K562 (cell line): ENCODE measurements at regions not wholly inside any gene's neighbourhood (a gene's known extent, or its start where the extent isn't known, plus 50 kb on each side); places are given as distances from the start of the nearest gene placed in this dataset.

Source experiments
- ATAC-seq: fragments of 200-7000 bp; cut with Tn5 transposase; 3 replicates; pipeline ENCODE4 v1.9.1; 2020; ENCODE audit warnings: moderate library complexity
- BruUV-seq: library from RNA; stranded (reverse); fragments of 400-500 nt; replicated peaks from 2 replicates; lab custom pipeline; 2021; lab: Mats Ljungman, UMichigan
- CTCF ChIA-PET: fragments of 300-600 bp; formaldehyde crosslinking; extraction: SDS; loops from one replicate; lab custom pipeline; 2021; ENCODE audit warnings: low intra/inter-chr PET ratio; lab: Yijun Ruan, JAX
- POLR2A ChIA-PET: fragments of 300-600, 350-650 bp; sonication (Branson Sonifier 250); formaldehyde crosslinking; extraction: SDS; loops from one replicate; lab custom pipeline; 2021; ENCODE audit warnings: antibody characterized with exemption, inconsistent platforms; lab: Yijun Ruan, JAX
- DNase-seq, 4 experiments: peaks; one replicate each; pipeline versions ENCODE4 v3.0.0 to v3.0.0-alpha.2; 2011 to 2018; ENCODE audit warnings: low spot score in 3 of 4, mixed read lengths in 3 of 4; ENCODE audit errors: extremely low read depth in 1 of 4
- FAIRE-seq: peaks from 2 replicates; lab custom pipeline; 2011; peaks lifted over from hg19 to GRCh38; lab: Jason Lieb, UNC
- H2AFZ ChIP-seq: 2 replicates; pipeline ENCODE4 v1.6.0; 2011; ENCODE audit warnings: low read depth, low read length, control low read depth, inconsistent platforms
- H3K27ac ChIP-seq: fragments of 200-600 bp; 3 replicates; pipeline ENCODE4 v1.8.0; 2011; ENCODE audit warnings: low read depth, mild to moderate bottlenecking, control low read depth, inconsistent platforms, low read length, moderate library complexity, mixed read lengths; ENCODE audit errors: extremely low read depth
- H3K27me3 ChIP-seq, 2 experiments: fragments of 300-600 bp in 1 of 2; 2 replicates in 1 of 2; 3 replicates in 1 of 2; pipeline versions ENCODE4 v1.6.0 to v1.8.0; 2011; ENCODE audit warnings: inconsistent platforms in 2 of 2, low read length in 2 of 2, mild to moderate bottlenecking in 1 of 2, mixed read lengths in 1 of 2, moderate library complexity in 1 of 2; ENCODE audit not compliant: control insufficient read depth in 2 of 2, insufficient read depth in 2 of 2
- H3K36me3 ChIP-seq: fragments of 300-600 bp; 3 replicates; pipeline ENCODE4 v1.8.0; 2011; ENCODE audit warnings: mild to moderate bottlenecking, low read length, inconsistent platforms; ENCODE audit not compliant: control insufficient read depth, insufficient read depth
- H3K4me1 ChIP-seq, 2 experiments: fragments of 200-600 bp in 1 of 2; replicated peaks in 1 of 2; 2 replicates in 1 of 2; 3 replicates in 1 of 2; pipeline versions ENCODE4 v1.5.1 to v1.8.0; 2011; ENCODE audit warnings: inconsistent platforms in 2 of 2, low read length in 2 of 2, mild to moderate bottlenecking in 1 of 2, mixed read lengths in 1 of 2, moderate library complexity in 1 of 2; ENCODE audit not compliant: control insufficient read depth in 2 of 2, insufficient read depth in 2 of 2
- H3K4me2 ChIP-seq: 2 replicates; pipeline ENCODE4 v1.6.1; 2011; ENCODE audit warnings: low read length, control low read depth, inconsistent platforms, mixed read lengths; ENCODE audit not compliant: insufficient read depth
- H3K4me3 ChIP-seq: fragments of 200-600 bp; sonication (generic), shearing (Covaris generic); 2 replicates; pipeline ENCODE4 v1.5.1; 2016; ENCODE audit warnings: control low read depth, inconsistent platforms
- H3K79me2 ChIP-seq: fragments of 200-600 bp; 3 replicates; pipeline ENCODE4 v1.8.0; 2011; ENCODE audit warnings: low read length, inconsistent platforms; ENCODE audit not compliant: control insufficient read depth, insufficient read depth
- H3K9ac ChIP-seq, 2 experiments: 2 replicates each; pipeline versions ENCODE4 v1.6.0 to v1.6.1; 2011; ENCODE audit warnings: low read depth in 2 of 2, low read length in 2 of 2, control low read depth in 1 of 2, inconsistent platforms in 1 of 2, mild to moderate bottlenecking in 1 of 2, mixed read lengths in 1 of 2; ENCODE audit not compliant: insufficient read depth in 1 of 2
- H3K9me1 ChIP-seq: one replicate; pipeline ENCODE4 v1.6.0; 2011; ENCODE audit warnings: inconsistent platforms, mild to moderate bottlenecking, low read length, moderate library complexity; ENCODE audit not compliant: control insufficient read depth, insufficient read depth
- H3K9me3 ChIP-seq: replicated peaks from 2 replicates; pipeline ENCODE4 v1.5.1; 2011; ENCODE audit warnings: low read depth, low read length, inconsistent platforms; ENCODE audit not compliant: control insufficient read depth, insufficient read depth
- H4K20me1 ChIP-seq: replicated peaks from 2 replicates; pipeline ENCODE4 v1.6.1; 2011; ENCODE audit warnings: low read length, inconsistent platforms, mixed read lengths; ENCODE audit not compliant: control insufficient read depth, insufficient read depth
- ARID4B ChIP-seq: sonication (generic); formaldehyde crosslinking; IDR thresholded peaks from 2 replicates; pipeline ENCODE4 v1.8.0; 2022; ENCODE audit warnings: mild to moderate bottlenecking, missing genetic modification reagents
- CC2D1A ChIP-seq: fragments of 450-650 bp; IDR thresholded peaks from 2 replicates; pipeline ENCODE4 v1.6.1; 2017; ENCODE audit warnings: mild to moderate bottlenecking
- ELF2 ChIP-seq: fragments of 250-450 bp; sonication (Bioruptor Pico); IDR thresholded peaks from 2 replicates; pipeline ENCODE4 v1.5.0; 2021; ENCODE audit warnings: mild to moderate bottlenecking
- FOXO4 ChIP-seq: fragments of 450-650 bp; formaldehyde crosslinking; IDR thresholded peaks from 2 replicates; pipeline ENCODE4 v1.4.0; 2020; ENCODE audit warnings: mild to moderate bottlenecking, moderate library complexity
- MITF ChIP-seq: IDR thresholded peaks from 2 replicates; pipeline ENCODE4 v1.6.1; 2014; ENCODE audit warnings: antibody characterized with exemption
- PRPF4 ChIP-seq: fragments of 200-400 bp; formaldehyde crosslinking; IDR thresholded peaks from one replicate; pipeline ENCODE4 v1.6.1; 2017; ENCODE audit warnings: low read length, low read depth, mild to moderate bottlenecking; ENCODE audit not compliant: insufficient read depth, poor library complexity, severe bottlenecking
- SAFB ChIP-seq: fragments of 200-400 bp; formaldehyde crosslinking; IDR thresholded peaks from 2 replicates; pipeline ENCODE4 v1.6.1; 2017; ENCODE audit warnings: low read depth, low read length, borderline replicate concordance
- SETDB1 ChIP-seq: IDR thresholded peaks from one replicate; pipeline ENCODE4 v1.6.1; 2012; ENCODE audit warnings: low read length, control low read depth, inconsistent platforms
- STAT6 ChIP-seq: sonication (generic); formaldehyde crosslinking; IDR thresholded peaks from 2 replicates; pipeline ENCODE4 v1.8.1; 2023; ENCODE audit warnings: mild to moderate bottlenecking, missing genetic modification reagents
- TAL1 ChIP-seq: fragments of 450-650 bp; IDR thresholded peaks from 2 replicates; pipeline ENCODE4 v1.6.1; 2016; ENCODE audit warnings: mild to moderate bottlenecking
- YY1 ChIP-seq, 3 experiments: IDR thresholded peaks; 2 replicates each; pipeline ENCODE4 v1.6.1; 2011; ENCODE audit warnings: low read length in 2 of 3, mild to moderate bottlenecking in 2 of 3, moderate library complexity in 2 of 3, borderline replicate concordance in 1 of 3, control low read depth in 1 of 3, low read depth in 1 of 3; ENCODE audit not compliant: insufficient read depth in 3 of 3, insufficient replicate concordance in 2 of 3, control insufficient read depth in 1 of 3, insufficient read length in 1 of 3; ENCODE audit errors: extremely low read depth in 1 of 3
- ZNF146 ChIP-seq: IDR thresholded peaks from one replicate; pipeline ENCODE4 v1.6.1; 2018; ENCODE audit warnings: missing compliant biosample characterization; ENCODE audit not compliant: unreplicated experiment
- WGBS: fragments of 100-300 bp; shearing (Covaris generic); methylation state at CpG from one replicate; pipeline ENCODE4 v1.1.6; 2016; ENCODE audit warnings: low coverage, mixed read lengths; ENCODE audit not compliant: insufficient coverage; ENCODE audit errors: missing lambda C conversion rate; 5-methylcytosine and 5-hydroxymethylcytosine counted together
- in situ Hi-C: fragments of 300-500 bp; cut with MboI; formaldehyde crosslinking; loops from 4 replicates; pipeline ENCODE4 v1.15.0; 2018; ENCODE audit warnings: inconsistent platforms, mixed read lengths
- intact Hi-C: fragments of 100-400 bp; cut with micrococcal nuclease; formaldehyde crosslinking; loops from 2 replicates; pipeline ENCODE4 v1.14.2; 2022

- in situ Hi-C loops, result no loop called here
- intact Hi-C loops, result no loop called here
- DNase-seq (no peak), FAIRE-seq (no peak), ATAC-seq (no peak)
- ChIA-PET POLR2A (interaction anchor here (0.6 kb wide), 1 partner anchor 537 kb away, joined by 3 read pairs; no protein-coding TSS in a partner anchor), CTCF (no interaction called here)
- no peaks in the 10 kb centered on the region for H3K36me3 ChIP-seq
- H3K9ac ChIP-seq, result no peak overlapping the region
- no peak overlapping the region for H3K4me2 ChIP-seq
- H3K27me3 ChIP-seq, result peaks cover 8 to 39% of the 10 kb centered on the region in 2 experiments; a peak in 4 of 5 replicates
- H3K27ac ChIP-seq, result no peak overlapping the region
- 0% methylated on average over 6 of the region's 6 CpGs for WGBS
- H3K9me1 ChIP-seq, result no peaks in the 10 kb centered on the region
- H3K9me3 ChIP-seq, result no peaks in the 10 kb centered on the region
- H4K20me1 ChIP-seq, result no peaks in the 10 kb centered on the region
- no peak overlapping the region for H2AFZ ChIP-seq
- no peak overlapping the region for H3K4me3 ChIP-seq
- H3K4me1 ChIP-seq, result no peaks in the 10 kb centered on the region
- no TSS peak for BruUV-seq
- no peaks in the 10 kb centered on the region for H3K79me2 ChIP-seq
- no peak for TF ChIP-seq STAT6 (CRISPR knock-in tag)
- TF ChIP-seq SAFB, result no peak
- no peak for TF ChIP-seq TAL1
- no peak for TF ChIP-seq PRPF4
- TF ChIP-seq MITF, result no peak
- no peak for TF ChIP-seq ARID4B
- TF ChIP-seq FOXO4 (CRISPR knock-in tag), result no peak
- TF ChIP-seq SETDB1, result no peak
- no peak for TF ChIP-seq ZNF146 (CRISPR knock-in tag)
- no peak for TF ChIP-seq CC2D1A
- TF ChIP-seq ELF2 (CRISPR knock-in tag), result no peak
- TF ChIP-seq YY1 (IDR thresholded peaks at IDR 0.05; ENCODE audit: borderline replicate concordance in 1 of 3, control insufficient read depth in 1 of 3, extremely low read depth in 1 of 3, insufficient read depth in 3 of 3, insufficient read length in 1 of 3, insufficient replicate concordance in 2 of 3, low read depth in 1 of 3, low read length in 2 of 3), result no peak
These were observed 84.2 kb upstream of the TMEM18 start for GRCh38 chr2:761384-761783.
